ENCODE measurements at regions not wholly inside any gene's neighbourhood (a gene's known extent, or its start where the extent isn't known, plus 50 kb on each side); places are given as distances from the start of the nearest gene placed in this dataset.

DNA sequence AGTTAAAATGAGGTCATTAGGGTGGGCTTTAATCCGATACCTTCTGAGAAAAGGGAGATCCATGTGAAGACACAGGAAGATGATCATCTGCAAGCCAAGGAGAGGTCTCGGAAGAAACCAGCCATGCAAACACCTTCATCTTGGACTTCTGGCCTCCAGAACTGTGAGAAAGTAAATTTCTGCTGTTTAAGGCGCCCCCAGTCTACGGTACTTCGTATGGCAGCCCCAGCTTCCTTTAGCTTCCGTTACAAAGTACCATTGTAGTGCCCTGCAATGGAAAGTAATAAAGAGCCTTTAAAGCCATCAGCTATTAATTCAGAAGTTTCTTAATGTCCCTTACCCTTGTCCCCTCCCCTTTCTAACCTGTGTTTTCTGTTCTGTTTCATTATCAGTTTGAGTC lies 308.1 kb downstream of the AACS start:
- WGBS, 2 donors = 75 to 81% methylated on average over 6 of the region's 6 CpGs
- DNase-seq = no peak
- no peaks in the 10 kb centered on the region for H3K9me3 ChIP-seq
- H3K4me1 ChIP-seq = no peaks in the 10 kb centered on the region
- intact Hi-C loops (cut with DNase I) = no loop called here
- H3K27ac ChIP-seq = no peak overlapping the region
- H3K27me3 ChIP-seq = no peaks in the 10 kb centered on the region
- TF ChIP-seq, protein P1, sequence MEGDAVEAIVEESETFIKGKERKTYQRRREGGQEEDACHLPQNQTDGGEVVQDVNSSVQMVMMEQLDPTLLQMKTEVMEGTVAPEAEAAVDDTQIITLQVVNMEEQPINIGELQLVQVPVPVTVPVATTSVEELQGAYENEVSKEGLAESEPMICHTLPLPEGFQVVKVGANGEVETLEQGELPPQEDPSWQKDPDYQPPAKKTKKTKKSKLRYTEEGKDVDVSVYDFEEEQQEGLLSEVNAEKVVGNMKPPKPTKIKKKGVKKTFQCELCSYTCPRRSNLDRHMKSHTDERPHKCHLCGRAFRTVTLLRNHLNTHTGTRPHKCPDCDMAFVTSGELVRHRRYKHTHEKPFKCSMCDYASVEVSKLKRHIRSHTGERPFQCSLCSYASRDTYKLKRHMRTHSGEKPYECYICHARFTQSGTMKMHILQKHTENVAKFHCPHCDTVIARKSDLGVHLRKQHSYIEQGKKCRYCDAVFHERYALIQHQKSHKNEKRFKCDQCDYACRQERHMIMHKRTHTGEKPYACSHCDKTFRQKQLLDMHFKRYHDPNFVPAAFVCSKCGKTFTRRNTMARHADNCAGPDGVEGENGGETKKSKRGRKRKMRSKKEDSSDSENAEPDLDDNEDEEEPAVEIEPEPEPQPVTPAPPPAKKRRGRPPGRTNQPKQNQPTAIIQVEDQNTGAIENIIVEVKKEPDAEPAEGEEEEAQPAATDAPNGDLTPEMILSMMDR (IDR thresholded peaks at IDR 0.05) = no peak
- no peak for TF ChIP-seq POLR2A (IDR thresholded peaks at IDR 0.05)
- H3K4me3 ChIP-seq = no peak overlapping the region
- H3K36me3 ChIP-seq = no peaks in the 10 kb centered on the region

DNA sequence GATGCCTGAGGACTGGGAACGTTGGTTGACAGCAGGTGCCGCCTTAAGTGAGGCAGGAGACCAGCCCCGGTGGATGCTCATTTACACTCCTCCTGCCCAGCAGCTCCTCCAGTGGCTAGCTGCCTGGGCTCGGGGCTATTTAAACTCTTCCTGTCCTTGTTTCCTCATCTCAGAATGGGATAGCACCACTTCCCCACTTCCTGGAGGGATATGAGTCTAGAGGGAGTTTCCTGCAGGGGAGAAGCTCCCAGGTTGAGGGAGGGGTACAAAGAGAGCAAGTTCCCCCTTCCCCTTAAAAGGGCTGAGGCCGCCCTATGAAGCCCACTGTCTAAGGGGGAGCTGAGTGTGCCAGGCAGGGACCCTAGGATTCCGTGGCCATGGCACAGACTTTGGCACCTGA lies 311.2 kb downstream of the AACS start:
- Histone ChIP-seq H3K27ac (no peak overlapping the region), H3K36me3 (no peaks in the 10 kb centered on the region), H3K4me3 (no peak overlapping the region), H3K4me1 (no peaks in the 10 kb centered on the region), H3K9me3 (no peaks in the 10 kb centered on the region), H3K27me3 (no peaks in the 10 kb centered on the region)
- intact Hi-C loops (cut with DNase I) = no loop called here
- 31 to 38% methylated on average over 2 to 6 of the region's 6 CpGs for WGBS, 2 donors
- DNase-seq = no peak
- TF ChIP-seq, protein P1 (IDR thresholded peaks at IDR 0.05) = no peak
- no peak for TF ChIP-seq POLR2A (IDR thresholded peaks at IDR 0.05)

DNA sequence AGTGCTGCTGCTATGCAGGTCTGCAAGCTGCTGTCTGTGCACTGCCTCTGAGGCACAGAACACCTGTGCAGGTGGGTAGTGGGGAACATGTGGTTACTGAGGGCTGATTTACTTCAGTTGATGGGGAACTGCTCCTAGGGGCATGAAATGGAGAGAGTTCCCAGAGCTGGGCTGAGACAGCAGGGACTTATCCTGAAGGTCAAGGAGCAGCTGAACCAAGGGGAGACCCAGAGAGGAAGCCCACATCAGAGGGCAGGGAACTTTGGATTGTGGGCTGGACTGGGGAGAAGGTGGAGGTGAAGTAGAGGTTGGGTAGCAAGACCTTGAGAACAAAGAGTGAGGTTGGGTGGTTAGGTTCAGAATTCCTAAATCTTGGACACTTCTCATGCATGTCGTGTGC lies 311.9 kb downstream of the AACS start:
- Histone ChIP-seq H3K27me3 (no peaks in the 10 kb centered on the region), H3K4me1 (no peaks in the 10 kb centered on the region), H3K27ac (no peak overlapping the region), H3K4me3 (no peak overlapping the region), H3K36me3 (no peaks in the 10 kb centered on the region), H3K9me3 (no peaks in the 10 kb centered on the region)
- intact Hi-C loops (cut with DNase I) = no loop called here
- WGBS, 2 donors = 67 to 92% methylated on average over 1 of the region's 1 CpG
- no peak for DNase-seq
- TF ChIP-seq, protein P1 (IDR thresholded peaks at IDR 0.05) = no peak
- no peak for TF ChIP-seq POLR2A (IDR thresholded peaks at IDR 0.05)

DNA sequence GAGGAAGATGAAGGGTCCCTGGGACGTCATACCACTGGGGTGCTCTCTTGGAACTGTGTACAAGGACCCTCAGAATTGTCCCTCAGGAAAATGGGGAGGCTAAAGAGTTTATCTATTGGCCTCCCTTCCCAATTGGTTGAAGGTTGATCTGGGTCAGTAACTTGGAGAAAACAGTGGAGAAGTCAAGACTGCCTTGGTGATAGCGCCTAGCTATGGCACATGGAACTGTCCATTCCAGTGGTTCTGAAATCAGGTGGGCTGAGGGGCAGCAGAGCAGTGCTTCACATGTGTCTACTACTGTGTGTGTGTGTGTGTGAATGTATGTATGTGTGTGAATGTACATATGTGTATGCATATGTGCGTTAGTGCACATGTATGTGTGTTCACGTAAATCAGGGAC lies 316.1 kb downstream of the AACS start:
- intact Hi-C loops (cut with DNase I) = no loop called here
- WGBS, 2 donors = 63 to 69% methylated on average over 4 of the region's 4 CpGs
- H3K27me3 ChIP-seq = no peaks in the 10 kb centered on the region
- H3K9me3 ChIP-seq = no peaks in the 10 kb centered on the region
- no peaks in the 10 kb centered on the region for H3K4me1 ChIP-seq
- no peak overlapping the region for H3K27ac ChIP-seq
- no peak overlapping the region for H3K4me3 ChIP-seq
- TF ChIP-seq, protein P1 (IDR thresholded peaks at IDR 0.05) = no peak
- no peak for TF ChIP-seq POLR2A (IDR thresholded peaks at IDR 0.05)
- H3K36me3 ChIP-seq = no peaks in the 10 kb centered on the region
- no peak for DNase-seq

DNA sequence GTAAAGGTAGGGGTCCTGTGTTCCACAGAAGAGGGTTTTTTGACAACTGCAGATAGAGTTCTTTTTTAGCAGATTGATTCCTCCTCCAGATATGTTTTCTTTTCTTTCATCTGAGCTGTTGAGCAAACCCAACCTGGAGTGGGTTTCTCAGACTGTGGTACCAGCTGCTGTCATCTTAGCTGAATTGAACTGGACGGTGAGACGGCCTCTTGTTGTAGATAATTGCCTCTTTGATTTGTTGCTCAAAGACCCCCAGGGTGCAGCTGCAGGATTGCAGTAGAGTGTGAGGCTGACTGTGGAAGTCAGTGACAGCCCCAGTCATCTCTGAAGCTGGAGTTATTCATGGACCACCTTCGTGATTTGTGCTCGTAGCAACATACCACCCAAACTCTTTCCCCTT lies 317.7 kb downstream of the AACS start:
- Histone ChIP-seq H3K4me3 (no peak overlapping the region), H3K9me3 (no peaks in the 10 kb centered on the region), H3K4me1 (no peaks in the 10 kb centered on the region), H3K27ac (no peak overlapping the region), H3K27me3 (no peaks in the 10 kb centered on the region), H3K36me3 (no peaks in the 10 kb centered on the region)
- 53 to 87% methylated on average over 2 to 4 of the region's 4 CpGs for WGBS, 2 donors
- TF ChIP-seq, protein P1 (IDR thresholded peaks at IDR 0.05) = no peak
- no peak for TF ChIP-seq POLR2A (IDR thresholded peaks at IDR 0.05)
- intact Hi-C loops (cut with DNase I) = no loop called here
- no peak for DNase-seq
